ENCODE measurements at regions not wholly inside any gene's neighbourhood (a gene's known extent, or its start where the extent isn't known, plus 50 kb on each side); places are given as distances from the start of the nearest gene placed in this dataset.

GRCh38 chr17:51354936-51355335 is 94.6 kb downstream of the UTP18 start (continued):
- no peak for TF ChIP-seq PRDM15 (CRISPR knock-in tag; IDR thresholded peaks at IDR 0.05)
- no peak for TF ChIP-seq NFXL1 (IDR thresholded peaks at IDR 0.05; ENCODE audit: borderline replicate concordance)
- TF ChIP-seq PBX3 (IDR thresholded peaks at IDR 0.05; ENCODE audit: insufficient replicate concordance, low read depth, low read length) = no peak
- no peak for TF ChIP-seq ZSCAN29 (IDR thresholded peaks at IDR 0.05)
- TF ChIP-seq TCF7 (IDR thresholded peaks at IDR 0.05; ENCODE audit: borderline replicate concordance) = no peak
- TF ChIP-seq ZNF274 (IDR thresholded peaks at IDR 0.05; ENCODE audit: insufficient read depth, insufficient read length) = no peak
- no peak for TF ChIP-seq HDGF (IDR thresholded peaks at IDR 0.05)
- TF ChIP-seq ATF2 (IDR thresholded peaks at IDR 0.05; ENCODE audit: low read length) = no peak
- TF ChIP-seq ZNF24 (IDR thresholded peaks at IDR 0.05) = no peak
- TF ChIP-seq ZNF622 (IDR thresholded peaks at IDR 0.05) = no peak

Measured in GM12878 (cell line).